Testis (tissue), 2 donors: ENCODE measurements at regions not wholly inside any gene's neighbourhood (a gene's known extent, or its start where the extent isn't known, plus 50 kb on each side); places are given as distances from the start of the nearest gene placed in this dataset.

Source experiments
- POLR2A ChIP-seq: fragments of 450-650 bp; IDR thresholded peaks from one replicate; pipeline ENCODE4 v1.6.1; 2017; ENCODE audit warnings: antibody characterized with exemption, mild to moderate bottlenecking, moderate library complexity
- TF ChIP-seq, protein P1 (sequence below), 3 experiments: fragments of 450-650 bp in 2 of 3; fragments of 200-600 bp in 1 of 3; sonication (generic) in 1 of 3; IDR thresholded peaks; one replicate each; pipeline ENCODE4 v1.5.1; 2016 to 2019; ENCODE audit warnings: antibody characterized with exemption in 3 of 3, mild to moderate bottlenecking in 2 of 3, moderate library complexity in 1 of 3

DNA sequence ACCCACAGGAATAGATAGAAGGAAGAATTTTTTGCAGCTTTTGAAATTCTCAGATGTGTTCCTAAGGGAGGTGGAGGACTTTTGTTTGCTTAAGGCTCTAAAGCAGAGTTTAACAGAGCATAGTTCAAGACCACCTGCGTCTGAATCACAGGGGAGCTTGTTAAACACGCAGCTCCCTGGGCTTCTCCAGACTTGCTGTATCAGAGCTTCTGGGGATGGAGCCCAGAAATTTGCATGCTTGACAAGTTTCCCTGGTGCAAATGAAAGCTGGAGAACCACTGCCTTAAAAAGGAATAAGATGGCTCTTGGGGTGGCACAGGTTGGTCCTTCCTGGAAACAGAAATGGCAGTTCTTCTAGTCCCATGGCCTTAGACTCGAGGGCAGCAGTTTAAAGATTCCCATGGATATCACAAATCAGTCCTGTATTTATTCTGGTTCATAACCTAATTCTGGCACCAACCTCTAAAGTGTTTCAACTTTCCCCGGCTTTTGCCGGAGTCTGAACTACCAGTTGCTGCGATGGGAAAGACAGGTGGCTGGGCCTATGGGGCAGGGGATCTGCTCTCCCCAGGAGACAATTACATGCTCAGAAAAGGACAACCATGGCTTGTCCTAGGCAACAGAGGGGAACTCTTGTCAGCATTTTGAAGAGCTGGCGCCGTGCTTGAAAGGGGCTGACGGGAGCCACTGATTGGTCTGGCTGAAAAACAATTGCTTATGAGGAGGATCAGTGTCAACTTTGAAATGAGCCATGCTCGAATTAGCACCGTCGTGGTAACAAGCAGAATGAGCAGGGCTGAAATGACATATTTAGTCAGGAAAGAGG lies 599.6 kb downstream of the CCDC171 start:
- TF ChIP-seq, protein P1, sequence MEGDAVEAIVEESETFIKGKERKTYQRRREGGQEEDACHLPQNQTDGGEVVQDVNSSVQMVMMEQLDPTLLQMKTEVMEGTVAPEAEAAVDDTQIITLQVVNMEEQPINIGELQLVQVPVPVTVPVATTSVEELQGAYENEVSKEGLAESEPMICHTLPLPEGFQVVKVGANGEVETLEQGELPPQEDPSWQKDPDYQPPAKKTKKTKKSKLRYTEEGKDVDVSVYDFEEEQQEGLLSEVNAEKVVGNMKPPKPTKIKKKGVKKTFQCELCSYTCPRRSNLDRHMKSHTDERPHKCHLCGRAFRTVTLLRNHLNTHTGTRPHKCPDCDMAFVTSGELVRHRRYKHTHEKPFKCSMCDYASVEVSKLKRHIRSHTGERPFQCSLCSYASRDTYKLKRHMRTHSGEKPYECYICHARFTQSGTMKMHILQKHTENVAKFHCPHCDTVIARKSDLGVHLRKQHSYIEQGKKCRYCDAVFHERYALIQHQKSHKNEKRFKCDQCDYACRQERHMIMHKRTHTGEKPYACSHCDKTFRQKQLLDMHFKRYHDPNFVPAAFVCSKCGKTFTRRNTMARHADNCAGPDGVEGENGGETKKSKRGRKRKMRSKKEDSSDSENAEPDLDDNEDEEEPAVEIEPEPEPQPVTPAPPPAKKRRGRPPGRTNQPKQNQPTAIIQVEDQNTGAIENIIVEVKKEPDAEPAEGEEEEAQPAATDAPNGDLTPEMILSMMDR (IDR thresholded peaks at IDR 0.05) = no peak
- TF ChIP-seq POLR2A = no peak
